K562 (cell line): ENCODE measurements at regions not wholly inside any gene's neighbourhood (a gene's known extent, or its start where the extent isn't known, plus 50 kb on each side); places are given as distances from the start of the nearest gene placed in this dataset.

ENCODE experiments used
- CC2D1A ChIP-seq: fragments of 450-650 bp; IDR thresholded peaks from 2 replicates; pipeline ENCODE4 v1.6.1; 2017; ENCODE audit warnings: mild to moderate bottlenecking
- CEBPB ChIP-seq: fragments of 450-650 bp; IDR thresholded peaks from 2 replicates; pipeline ENCODE4 v1.6.1; 2016; ENCODE audit warnings: missing genetic modification characterization, missing compliant biosample characterization
- CTCF ChIP-seq, 3 experiments: IDR thresholded peaks in 2 of 3; conservative IDR thresholded peaks in 1 of 3; 2 replicates each; pipeline ENCODE4 v1.5.1; 2011 to 2012; ENCODE audit warnings: low read length in 3 of 3, mild to moderate bottlenecking in 3 of 3, control low read depth in 2 of 3, improper control_type of control experiment in 1 of 3, inconsistent platforms in 1 of 3, low read depth in 1 of 3, mixed read lengths in 1 of 3, moderate library complexity in 1 of 3; ENCODE audit not compliant: insufficient read depth in 2 of 3
- GTF2F1 ChIP-seq: IDR thresholded peaks from 2 replicates; pipeline ENCODE4 v1.6.1; 2011; ENCODE audit warnings: low read depth, low read length, improper control_type of control experiment
- HCFC1 ChIP-seq: IDR thresholded peaks from 2 replicates; pipeline ENCODE4 v1.6.1; 2012; ENCODE audit warnings: low read depth, low read length, improper control_type of control experiment
- MCM3 ChIP-seq: fragments of 450-650 bp; IDR thresholded peaks from 2 replicates; pipeline ENCODE4 v1.6.1; 2016
- MXD1 ChIP-seq: fragments of 250-450 bp; sonication (Bioruptor Pico); IDR thresholded peaks from 2 replicates; pipeline ENCODE4 v1.8.0; 2021; ENCODE audit warnings: borderline replicate concordance, mild to moderate bottlenecking, moderate library complexity; ENCODE audit not compliant: poor library complexity, severe bottlenecking
- POLR2A ChIP-seq: fragments of 450-650 bp; conservative IDR thresholded peaks from 2 replicates; pipeline ENCODE4 v1.6.1; 2016
- POLR2AphosphoS5 ChIP-seq: IDR thresholded peaks from 2 replicates; pipeline ENCODE4 v1.6.1; 2011; ENCODE audit warnings: mild to moderate bottlenecking, low read depth, low read length, moderate library complexity; ENCODE audit not compliant: control insufficient read depth, insufficient read depth
- SMAD4 ChIP-seq: fragments of 250-450 bp; sonication (Bioruptor Pico); conservative IDR thresholded peaks from 2 replicates; pipeline ENCODE4 v1.8.0; 2021; ENCODE audit warnings: inconsistent platforms, mild to moderate bottlenecking, moderate library complexity
- SP1 ChIP-seq: sonication (generic); formaldehyde crosslinking; IDR thresholded peaks from 2 replicates; pipeline ENCODE4 v1.8.1; 2022; ENCODE audit warnings: mild to moderate bottlenecking, missing genetic modification reagents
- TGIF2 ChIP-seq: sonication (generic); formaldehyde crosslinking; IDR thresholded peaks from 2 replicates; pipeline ENCODE4 v1.8.1; 2022; ENCODE audit warnings: mild to moderate bottlenecking, missing genetic modification reagents, moderate library complexity
- YY1 ChIP-seq, 3 experiments: IDR thresholded peaks; 2 replicates each; pipeline ENCODE4 v1.6.1; 2011; ENCODE audit warnings: low read length in 2 of 3, mild to moderate bottlenecking in 2 of 3, moderate library complexity in 2 of 3, borderline replicate concordance in 1 of 3, control low read depth in 1 of 3, low read depth in 1 of 3; ENCODE audit not compliant: insufficient read depth in 3 of 3, insufficient replicate concordance in 2 of 3, control insufficient read depth in 1 of 3, insufficient read length in 1 of 3; ENCODE audit errors: extremely low read depth in 1 of 3
- ZNF121 ChIP-seq: sonication (generic); formaldehyde crosslinking; conservative IDR thresholded peaks from 2 replicates; pipeline ENCODE4 v1.8.0; 2022; ENCODE audit warnings: missing genetic modification reagents

GRCh38 chr6:147888374-147888773 is 379.9 kb downstream of the SAMD5 start:
- TF ChIP-seq SP1 (CRISPR knock-in tag) (no peak), CTCF (IDR thresholded peaks at IDR 0.05 in 2 of 3, conservative IDR thresholded peaks at IDR 0.05 in 1 of 3; ENCODE audit: insufficient read depth in 2 of 3, low read depth in 1 of 3, low read length in 3 of 3) (no peak), POLR2A (no peak), MXD1 (CRISPR knock-in tag) (no peak), CC2D1A (no peak), TGIF2 (CRISPR knock-in tag) (no peak), HCFC1 (no peak), MCM3 (no peak), CEBPB (tag) (no peak), GTF2F1 (no peak), POLR2AphosphoS5 (no peak), SMAD4 (no peak), YY1 (IDR thresholded peaks at IDR 0.05; ENCODE audit: borderline replicate concordance in 1 of 3, control insufficient read depth in 1 of 3, extremely low read depth in 1 of 3, insufficient read depth in 3 of 3, insufficient read length in 1 of 3, insufficient replicate concordance in 2 of 3, low read depth in 1 of 3, low read length in 2 of 3) (no peak), ZNF121 (no peak)
